ENCODE measurements at regions not wholly inside any gene's neighbourhood (a gene's known extent, or its start where the extent isn't known, plus 50 kb on each side); places are given as distances from the start of the nearest gene placed in this dataset.

- no peak for DNase-seq
Measured at GRCh38 chr1:199353906-199354305, 673.6 kb upstream of the NR5A2 start.

- DNase-seq: no peak
Measured at GRCh38 chr1:199356561-199356960, 670.9 kb upstream of the NR5A2 start.

- no peak for DNase-seq
Measured at GRCh38 chr1:199357599-199357998, 669.9 kb upstream of the NR5A2 start.

GRCh38 chr1:199362996-199363395 lies 664.5 kb upstream of the NR5A2 start:
- DNase-seq: peak; percentile 5 to 6

- DNase-seq: peak in 1 of 2 donors; percentile 25
Measured at GRCh38 chr1:199373139-199373538, 654.4 kb upstream of the NR5A2 start.

- no peak for DNase-seq
Measured at GRCh38 chr1:199377211-199377610, 650.3 kb upstream of the NR5A2 start.

- DNase-seq: no peak
Measured at GRCh38 chr1:199383793-199384192, 643.7 kb upstream of the NR5A2 start.

- no peak for DNase-seq
Measured at GRCh38 chr1:199394856-199395255, 632.7 kb upstream of the NR5A2 start.

- DNase-seq: no peak
Measured at GRCh38 chr1:199396456-199396855, 631.1 kb upstream of the NR5A2 start.

GRCh38 chr1:199399996-199400724 lies 627.4 kb upstream of the NR5A2 start:
- peak; percentile 12 to 24 for DNase-seq

- DNase-seq: peak in 1 of 2 donors; percentile 3
Measured at GRCh38 chr1:199403531-199404116, 623.9 kb upstream of the NR5A2 start.

GRCh38 chr1:199404191-199404590 lies 623.3 kb upstream of the NR5A2 start:
- no peak for DNase-seq

GRCh38 chr1:199404976-199405375 lies 622.5 kb upstream of the NR5A2 start:
- DNase-seq: no peak

- no peak for DNase-seq
Measured at GRCh38 chr1:199405634-199406196, 621.8 kb upstream of the NR5A2 start.

- DNase-seq: no peak
Measured at GRCh38 chr1:199410462-199410861, 617.0 kb upstream of the NR5A2 start.

- no peak for DNase-seq
Measured at GRCh38 chr1:199411506-199411905, 616.0 kb upstream of the NR5A2 start.

- no peak for DNase-seq
Measured at GRCh38 chr1:199422206-199422605, 605.3 kb upstream of the NR5A2 start.

- DNase-seq: no peak
Measured at GRCh38 chr1:199447906-199448305, 579.6 kb upstream of the NR5A2 start.

- no peak for DNase-seq
Measured at GRCh38 chr1:199448646-199449045, 578.9 kb upstream of the NR5A2 start.

GRCh38 chr1:199449221-199449620 lies 578.3 kb upstream of the NR5A2 start:
- no peak for DNase-seq

- DNase-seq: no peak
Measured at GRCh38 chr1:199449681-199450080, 577.8 kb upstream of the NR5A2 start.

- DNase-seq: no peak
Measured at GRCh38 chr1:199452627-199453026, 574.9 kb upstream of the NR5A2 start.

- DNase-seq: no peak
Measured at GRCh38 chr1:199453723-199454122, 573.8 kb upstream of the NR5A2 start.

GRCh38 chr1:199460933-199461332 lies 566.6 kb upstream of the NR5A2 start:
- DNase-seq: peak; percentile 6 to 17

Data from inflammatory macrophage treated with lipopolysaccharide for 1 hour (primary cell).